H1 (cell line): ENCODE measurements at regions not wholly inside any gene's neighbourhood (a gene's known extent, or its start where the extent isn't known, plus 50 kb on each side); places are given as distances from the start of the nearest gene placed in this dataset.

Experiments
- CTCF ChIA-PET: fragments of 300-600 bp; sonication (Branson Sonifier 250); formaldehyde crosslinking; loops from one replicate; lab custom pipeline; 2021; ENCODE audit not compliant: partially characterized antibody; lab: Charles Lee
- POLR2A ChIA-PET: fragments of 300-600 bp; sonication (Branson Sonifier 250); formaldehyde crosslinking; loops from one replicate; lab custom pipeline; 2021; ENCODE audit warnings: inconsistent platforms; ENCODE audit not compliant: partially characterized antibody; lab: Charles Lee
- DNase-seq, 2 experiments: peaks; one replicate each; pipeline versions ENCODE4 v3.0.0 to v3.0.0-alpha.2; 2010 to 2022; ENCODE audit warnings: low spot score in 2 of 2, low read depth in 1 of 2, mixed read lengths in 1 of 2
- FAIRE-seq: peaks from 2 replicates; lab custom pipeline; 2011; peaks lifted over from hg19 to GRCh38; lab: Jason Lieb, UNC
- H2AFZ ChIP-seq: 2 replicates; pipeline ENCODE4 v1.8.1; 2012; ENCODE audit warnings: low read length, inconsistent platforms
- H2AK5ac ChIP-seq: 2 replicates; pipeline ENCODE4 v1.6.1; 2013; ENCODE audit warnings: low read depth, low read length
- H2BK120ac ChIP-seq: replicated peaks from 2 replicates; pipeline ENCODE3; 2013; ENCODE audit warnings: low read depth, low read length, inconsistent platforms
- H2BK12ac ChIP-seq: 2 replicates; pipeline ENCODE4 v1.6.1; 2013; ENCODE audit warnings: low read depth, low read length
- H2BK15ac ChIP-seq: 2 replicates; pipeline ENCODE4 v1.6.1; 2013; ENCODE audit warnings: low read length
- H2BK20ac ChIP-seq: 2 replicates; pipeline ENCODE4 v1.6.1; 2013; ENCODE audit warnings: low read length
- H2BK5ac ChIP-seq: 2 replicates; pipeline ENCODE4 v1.6.1; 2013; ENCODE audit warnings: low read depth, low read length
- H3K14ac ChIP-seq: 2 replicates; pipeline ENCODE4 v1.6.1; 2013; ENCODE audit warnings: inconsistent platforms; ENCODE audit not compliant: insufficient read length
- H3K18ac ChIP-seq: 2 replicates; pipeline ENCODE4 v1.6.1; 2013; ENCODE audit warnings: low read length; ENCODE audit errors: extremely low read depth
- H3K23ac ChIP-seq: 2 replicates; pipeline ENCODE4 v1.6.1; 2013; ENCODE audit warnings: inconsistent platforms; ENCODE audit not compliant: insufficient read length
- H3K23me2 ChIP-seq: 2 replicates; pipeline ENCODE4 v1.6.1; 2013; ENCODE audit warnings: low read depth, low read length
- H3K27ac ChIP-seq: 2 replicates; pipeline ENCODE4 v1.6.1; 2011; ENCODE audit warnings: low read depth, low read length, inconsistent platforms
- H3K27me3 ChIP-seq, 4 experiments: replicated peaks in 1 of 4; 1 replicate in 1 of 4; 2 replicates in 3 of 4; pipeline versions ENCODE4 v1.6.1 to v1.8.1; 2011 to 2013; ENCODE audit warnings: low read length in 3 of 4, mild to moderate bottlenecking in 3 of 4, inconsistent platforms in 2 of 4, mixed read lengths in 2 of 4, moderate library complexity in 1 of 4; ENCODE audit not compliant: control insufficient read depth in 3 of 4, insufficient read depth in 3 of 4; ENCODE audit errors: extremely low read depth in 1 of 4
- H3K36me3 ChIP-seq, 4 experiments: 2 replicates each; pipeline versions ENCODE4 v1.6.1 to v1.8.1; 2011 to 2013; ENCODE audit warnings: mild to moderate bottlenecking in 4 of 4, low read length in 3 of 4, moderate library complexity in 2 of 4, control low read depth in 1 of 4, inconsistent platforms in 1 of 4; ENCODE audit not compliant: insufficient read depth in 4 of 4, control insufficient read depth in 2 of 4
- H3K4ac ChIP-seq: replicated peaks from 2 replicates; pipeline ENCODE3; 2013; ENCODE audit warnings: low read length, low read depth, mixed read lengths, inconsistent platforms; ENCODE audit not compliant: insufficient read length
- H3K4me1 ChIP-seq, 4 experiments: replicated peaks in 1 of 4; 1 replicate in 1 of 4; 2 replicates in 3 of 4; pipeline versions ENCODE4 v1.6.1 to v1.8.1; 2011 to 2013; ENCODE audit warnings: low read length in 3 of 4, inconsistent platforms in 2 of 4, mixed read lengths in 1 of 4; ENCODE audit not compliant: insufficient read depth in 4 of 4, control insufficient read depth in 3 of 4
- H3K4me2 ChIP-seq, 2 experiments: 2 replicates each; pipeline versions ENCODE4 v1.6.1 to v1.8.1; 2011 to 2013; ENCODE audit warnings: low read depth in 2 of 2, low read length in 2 of 2, control low read depth in 1 of 2, inconsistent platforms in 1 of 2, mild to moderate bottlenecking in 1 of 2; ENCODE audit not compliant: insufficient read depth in 1 of 2
- H3K4me3 ChIP-seq, 4 experiments: fragments of 200-600, 300-600 bp in 1 of 4; sonication (generic), shearing (Covaris generic), sonication (Bioruptor Twin) in 1 of 4; 2 replicates each; pipeline versions ENCODE4 v1.5.1 to v1.8.1; 2011 to 2016; ENCODE audit warnings: low read length in 4 of 4, low read depth in 3 of 4, control low read depth in 2 of 4, inconsistent platforms in 2 of 4, mild to moderate bottlenecking in 2 of 4, mixed read lengths in 1 of 4, moderate library complexity in 1 of 4; ENCODE audit not compliant: insufficient read depth in 2 of 4; ENCODE audit errors: extremely low read depth in 1 of 4
- H3K56ac ChIP-seq: replicated peaks from 2 replicates; pipeline ENCODE3; 2013; ENCODE audit warnings: low read depth, mild to moderate bottlenecking, mixed read lengths, low read length, inconsistent platforms; ENCODE audit not compliant: insufficient read length
- H3K79me1 ChIP-seq: 2 replicates; pipeline ENCODE4 v1.6.1; 2013; ENCODE audit warnings: low read depth, low read length, control low read depth
- H3K79me2 ChIP-seq, 2 experiments: 2 replicates each; pipeline versions ENCODE4 v1.6.1 to v1.8.1; 2012 to 2013; ENCODE audit warnings: low read length in 2 of 2, mild to moderate bottlenecking in 2 of 2, inconsistent platforms in 1 of 2; ENCODE audit not compliant: insufficient read depth in 2 of 2, control insufficient read depth in 1 of 2
- H3K9ac ChIP-seq, 4 experiments: replicated peaks in 1 of 4; 1 replicate in 1 of 4; 2 replicates in 3 of 4; pipeline versions ENCODE4 v1.6.1 to v1.8.1; 2011 to 2013; ENCODE audit warnings: low read depth in 3 of 4, low read length in 3 of 4, control low read depth in 2 of 4, mild to moderate bottlenecking in 2 of 4, moderate library complexity in 2 of 4, inconsistent platforms in 1 of 4; ENCODE audit errors: extremely low read depth in 1 of 4
- H3K9me3 ChIP-seq, 2 experiments: 2 replicates each; pipeline versions ENCODE4 v1.6.1 to v1.8.1; 2012 to 2013; ENCODE audit warnings: mild to moderate bottlenecking in 2 of 2, moderate library complexity in 2 of 2, control low read depth in 1 of 2, inconsistent platforms in 1 of 2, low read depth in 1 of 2, low read length in 1 of 2, mixed read lengths in 1 of 2; ENCODE audit not compliant: insufficient read depth in 2 of 2
- H4K20me1 ChIP-seq, 2 experiments: replicated peaks in 1 of 2; 2 replicates each; pipeline versions ENCODE3 to v1.8.1; 2011 to 2013; ENCODE audit warnings: inconsistent platforms in 2 of 2, low read length in 2 of 2, mild to moderate bottlenecking in 1 of 2; ENCODE audit not compliant: insufficient read depth in 2 of 2, control insufficient read depth in 1 of 2
- H4K5ac ChIP-seq: 2 replicates; pipeline ENCODE4 v1.6.1; 2013; ENCODE audit warnings: low read length, low read depth, mixed read lengths, inconsistent platforms; ENCODE audit not compliant: insufficient read length
- H4K8ac ChIP-seq: 2 replicates; pipeline ENCODE4 v1.8.0; 2013; ENCODE audit warnings: mild to moderate bottlenecking, moderate library complexity, low read length, inconsistent platforms; ENCODE audit not compliant: insufficient read depth; ENCODE audit errors: extremely low read depth
- H4K91ac ChIP-seq: replicated peaks from 2 replicates; pipeline ENCODE3; 2013; ENCODE audit warnings: low read length, mixed read lengths, inconsistent platforms; ENCODE audit not compliant: insufficient read length
- CTCF ChIP-seq, 3 experiments: IDR thresholded peaks; 1 replicate in 2 of 3; 2 replicates in 1 of 3; pipeline versions ENCODE4 v1.5.1 to v1.6.1; 2011; ENCODE audit warnings: low read length in 3 of 3, mild to moderate bottlenecking in 3 of 3, inconsistent platforms in 2 of 3, low read depth in 1 of 3, moderate library complexity in 1 of 3; ENCODE audit not compliant: insufficient read depth in 1 of 3; ENCODE audit errors: control extremely low read depth in 1 of 3
- EGR1 ChIP-seq: IDR thresholded peaks from 2 replicates; pipeline ENCODE4 v1.6.1; 2011; ENCODE audit warnings: low read depth, low read length, borderline replicate concordance
- GABPA ChIP-seq: IDR thresholded peaks from 2 replicates; pipeline ENCODE4 v1.6.1; 2011; ENCODE audit warnings: mild to moderate bottlenecking, low read length, moderate library complexity, borderline replicate concordance; ENCODE audit not compliant: insufficient read depth
- GTF2F1 ChIP-seq: IDR thresholded peaks from 2 replicates; pipeline ENCODE4 v1.6.1; 2012; ENCODE audit warnings: low read depth, low read length, improper control_type of control experiment, borderline replicate concordance
- HDAC6 ChIP-seq: IDR thresholded peaks from one replicate; pipeline ENCODE4 v1.7.1; 2012; ENCODE audit warnings: low read depth, mild to moderate bottlenecking, inconsistent platforms, low read length, moderate library complexity
- RAD21 ChIP-seq, 2 experiments: IDR thresholded peaks in 1 of 2; conservative IDR thresholded peaks in 1 of 2; 2 replicates each; pipeline ENCODE4 v1.6.1; 2011; ENCODE audit warnings: low read depth in 2 of 2, low read length in 2 of 2, improper control_type of control experiment in 1 of 2, inconsistent platforms in 1 of 2, mild to moderate bottlenecking in 1 of 2, moderate library complexity in 1 of 2
- WGBS, 2 experiments: shearing (Covaris generic) in 1 of 2; methylation state at CpG; one replicate each; pipeline versions ENCODE4 v1.1.6 to v1.1.7; 2013 to 2015; ENCODE audit warnings: low lambda C conversion rate in 2 of 2, mixed read lengths in 2 of 2, inconsistent platforms in 1 of 2, low coverage in 1 of 2, missing lambda C conversion rate in 1 of 2; ENCODE audit not compliant: insufficient replicate concordance in 2 of 2, insufficient coverage in 1 of 2, insufficient read length in 1 of 2; ENCODE audit errors: extremely low coverage in 1 of 2, missing lambda C conversion rate in 1 of 2; 5-methylcytosine and 5-hydroxymethylcytosine counted together

- no peaks in the 10 kb centered on the region for H3K27me3 ChIP-seq
- FAIRE-seq: peak; percentile 58
Observed at GRCh38 chr3:39637807-39638206, 170.3 kb downstream of the MOBP start.

More at GRCh38 chr3:39637807-39638206, 170.3 kb downstream of the MOBP start:
- Histone ChIP-seq H2BK20ac (no peak overlapping the region), H2BK15ac (no peak overlapping the region), H4K8ac (no peak overlapping the region), H3K4me1 (peaks cover 0 to 5% (median 2%) of the 10 kb centered on the region in 4 experiments; a peak in 2 of 7 replicates), H2AFZ (no peak overlapping the region), H3K36me3 (no peaks in the 10 kb centered on the region), H3K56ac (no peak overlapping the region), H2BK120ac (no peak overlapping the region), H4K20me1 (no peaks in the 10 kb centered on the region), H2BK5ac (no peak overlapping the region), H3K9ac (no peak overlapping the region), H3K4me3 (no peak overlapping the region), H3K4ac (no peak overlapping the region), H3K79me2 (no peaks in the 10 kb centered on the region), H4K91ac (no peak overlapping the region), H3K18ac (no peak overlapping the region), H3K23ac (no peak overlapping the region), H3K4me2 (no peak overlapping the region), H3K27ac (no peak overlapping the region), H2BK12ac (no peak overlapping the region), H3K14ac (no peak overlapping the region), H3K9me3 (0 out of 4 replicates have a peak, but pooled peaks cover 0 to 4% of the 10 kb centered on the region in 2 experiments), H4K5ac (no peak overlapping the region), H2AK5ac (no peak overlapping the region), H3K79me1 (no peaks in the 10 kb centered on the region), H3K23me2 (no peaks in the 10 kb centered on the region)
- TF ChIP-seq HDAC6: no peak
- no peak for TF ChIP-seq EGR1
- TF ChIP-seq CTCF (IDR thresholded peaks at IDR 0.05; ENCODE audit: control extremely low read depth in 1 of 3, insufficient read depth in 1 of 3, low read depth in 1 of 3, low read length in 3 of 3): peak in 2 of 3 experiments; percentile 10 to 37; a peak in 1 of 4 replicates
- peak; percentile 12 to 29; a peak in 3 of 4 replicates for TF ChIP-seq RAD21 (IDR thresholded peaks at IDR 0.05 in 1 of 2, conservative IDR thresholded peaks at IDR 0.05 in 1 of 2; ENCODE audit: low read depth in 2 of 2, low read length in 2 of 2)
- TF ChIP-seq GTF2F1: no peak
- no peak for TF ChIP-seq GABPA
- ChIA-PET CTCF (interaction anchor here (0.9 to 2.2 kb wide), 10 partner anchors 14 to 139 kb away, joined by 3 to 6 read pairs (median 3); no protein-coding TSS in a partner anchor), POLR2A (no interaction called here)
- WGBS, 2 experiments: 89% methylated on average over 1 of the region's 1 CpG; no CpG with 5 or more reads in 1 of the 2 experiments
- DNase-seq: no peak
